DMS53 treated with DMSO at 0.1 percent for 48 hours (cell line): ENCODE measurements at regions not wholly inside any gene's neighbourhood (a gene's known extent, or its start where the extent isn't known, plus 50 kb on each side); places are given as distances from the start of the nearest gene placed in this dataset.
"Not testable (repeated sequence)": the region's sequence is repeated elsewhere in the genome, so short reads cannot be mapped to it uniquely, and the experiment has no call there.

ENCODE experiments used
- DNase-seq: peaks from one replicate; lab custom pipeline; 2025; ENCODE audit not compliant: unreplicated experiment; lab: John Stamatoyannopoulos, UW

DNA sequence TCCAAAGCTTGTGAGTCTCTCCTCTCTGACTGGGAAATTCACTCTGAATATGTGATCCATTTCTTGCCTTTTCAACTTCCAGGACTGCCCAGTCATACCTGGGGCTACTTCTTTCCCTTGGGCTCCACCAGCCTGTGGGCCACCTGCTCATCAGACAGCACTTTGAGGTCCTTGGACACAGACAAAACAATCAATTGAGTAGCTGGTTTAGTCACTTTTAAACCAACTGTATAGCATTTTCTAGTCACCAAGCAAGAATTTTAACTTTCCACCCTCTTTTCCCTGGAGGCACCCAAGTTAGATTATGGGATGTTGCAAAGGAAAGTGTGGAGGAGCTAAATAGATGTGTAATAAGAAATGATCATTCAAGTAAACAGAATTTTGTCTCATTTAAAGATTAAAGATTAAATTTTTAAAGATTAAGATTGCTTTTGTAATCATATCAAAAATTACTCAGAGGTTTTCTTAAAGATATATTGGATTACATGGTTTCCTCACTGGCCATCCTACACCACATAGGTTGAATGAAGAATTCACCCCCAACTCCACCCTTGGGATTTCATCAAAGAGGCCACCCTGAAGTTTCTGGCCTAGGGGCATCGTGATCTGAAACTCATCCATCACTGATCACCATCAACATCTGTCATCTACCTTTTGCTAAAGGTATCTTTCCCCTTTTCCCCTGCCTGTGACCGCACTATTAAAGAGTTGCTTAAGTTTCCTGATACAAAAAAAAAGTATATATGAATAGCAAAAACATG lies 219.2 kb upstream of the NR5A2 start:
- DNase-seq, result no peak

DNA sequence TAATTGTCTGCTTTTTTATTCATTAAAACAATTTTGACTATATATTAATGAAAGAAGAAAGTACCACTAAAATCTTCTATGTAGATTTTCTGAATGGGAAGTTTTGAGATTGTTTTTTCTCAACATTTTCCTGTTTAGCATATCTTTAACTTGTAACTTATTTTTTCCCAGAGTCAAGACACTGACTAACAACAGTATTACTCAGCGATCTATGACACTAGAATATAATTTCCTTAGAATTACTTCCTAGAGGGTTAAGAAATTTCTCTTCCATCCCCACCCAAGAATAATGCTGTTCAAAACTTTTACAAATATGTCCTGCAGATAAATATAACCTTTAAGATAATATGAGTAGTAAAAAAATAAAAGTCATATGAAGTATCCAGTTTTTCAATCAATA lies 218.2 kb upstream of the NR5A2 start:
- no peak for DNase-seq

- no peak for DNase-seq
These were observed 216.3 kb upstream of the NR5A2 start for GRCh38 chr1:199811163-199811562.

DNA sequence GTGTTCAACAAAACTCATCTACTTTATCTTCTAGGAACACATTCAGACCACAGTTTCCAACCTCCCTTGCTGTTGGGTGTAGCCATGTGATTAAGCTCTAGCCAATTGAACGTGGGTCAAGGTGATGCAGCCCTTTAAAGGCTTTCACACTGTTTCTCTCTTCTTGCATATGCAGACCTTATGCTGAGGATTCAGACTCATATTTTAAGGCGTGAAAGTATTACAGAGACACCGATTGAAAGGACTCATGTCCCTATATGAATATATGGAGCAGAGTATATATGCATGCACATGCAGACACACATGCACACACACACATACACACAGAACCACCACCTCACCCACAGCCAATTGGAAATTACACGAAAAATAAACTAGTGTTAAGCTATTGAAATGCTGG lies 214.3 kb upstream of the NR5A2 start:
- no peak for DNase-seq

DNA sequence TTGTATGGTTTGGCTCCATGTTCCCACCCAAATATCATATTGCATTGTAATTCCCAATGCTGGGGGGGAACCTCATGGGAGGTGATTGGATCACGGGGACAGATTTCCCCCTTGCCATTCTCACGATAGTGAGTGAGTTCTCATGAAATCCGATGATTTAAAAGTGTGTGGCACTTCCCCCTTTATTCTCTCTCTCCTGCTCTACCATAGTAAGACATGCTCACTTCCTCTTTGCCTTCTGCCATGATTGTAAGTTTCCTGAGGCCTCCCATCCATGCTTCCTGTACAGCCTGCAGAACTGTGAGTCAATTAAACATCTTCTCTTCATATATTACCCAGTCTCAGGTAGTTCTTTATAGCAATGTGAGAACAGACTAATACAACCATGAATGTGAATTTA lies 211.6 kb upstream of the NR5A2 start:
- DNase-seq, result no peak

DNA sequence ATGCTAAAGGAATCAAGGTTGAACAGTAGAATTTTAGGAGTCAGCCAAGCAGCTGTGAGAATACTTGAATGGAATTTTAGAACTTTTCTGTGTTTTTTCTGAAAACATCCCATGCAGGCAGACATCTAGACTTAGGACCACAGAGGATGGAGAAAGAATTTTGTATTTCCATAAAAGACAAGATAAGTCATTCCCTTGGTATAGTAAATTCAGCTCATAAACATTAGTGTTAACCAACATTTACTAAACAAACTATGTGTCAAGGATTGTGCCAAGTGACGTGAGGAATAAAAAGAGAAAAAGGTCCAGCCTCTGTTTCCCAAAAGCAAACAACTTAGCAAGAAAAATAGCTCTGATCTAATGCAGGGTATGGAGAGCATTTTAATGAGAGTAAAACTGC lies 210.2 kb upstream of the NR5A2 start:
- no peak for DNase-seq

- DNase-seq, result no peak
These were observed 206.3 kb upstream of the NR5A2 start for GRCh38 chr1:199821029-199821779.

DNA sequence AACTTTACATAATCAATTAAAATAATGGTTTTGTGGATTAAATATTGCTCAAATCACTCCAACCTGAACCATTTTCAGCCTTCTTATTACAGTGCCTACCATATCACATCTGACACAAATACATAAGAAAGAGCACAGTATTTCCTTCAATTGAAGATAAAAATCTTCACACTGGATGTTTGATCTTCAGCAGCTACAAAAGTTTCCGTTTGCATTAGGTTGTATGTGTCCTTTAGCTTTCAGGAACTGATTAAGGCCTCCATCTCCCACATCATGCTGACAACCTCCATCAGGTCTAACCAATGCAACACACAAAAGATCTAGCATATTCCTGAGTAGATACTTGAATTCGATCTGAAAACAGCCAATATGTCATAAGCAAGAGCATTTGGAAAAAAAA lies 195.1 kb upstream of the NR5A2 start:
- DNase-seq, result no peak

- DNase-seq, result no peak
These were observed 192.8 kb upstream of the NR5A2 start for GRCh38 chr1:199834711-199835110.

DNA sequence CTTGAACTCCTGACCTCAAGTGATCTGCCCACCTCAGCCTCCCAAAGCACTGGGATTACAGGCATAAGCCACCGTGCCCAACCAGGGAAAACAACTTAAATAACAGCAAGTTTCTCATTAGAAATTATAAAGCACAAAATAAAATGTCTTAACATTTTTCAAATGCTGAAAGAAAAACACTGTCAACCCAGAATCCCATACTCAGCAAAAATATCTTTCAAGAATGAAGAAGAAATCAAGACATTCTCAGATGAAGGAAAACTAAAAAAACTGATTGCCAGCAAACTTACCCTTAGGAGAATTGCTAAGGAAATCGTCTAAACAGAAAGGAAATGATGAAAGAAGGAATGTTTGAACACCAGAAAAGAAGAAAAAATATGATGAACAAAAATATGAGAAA lies 191.1 kb upstream of the NR5A2 start:
- no peak for DNase-seq

GRCh38 chr1:199837321-199837720 lies 190.2 kb upstream of the NR5A2 start:
- no peak for DNase-seq

GRCh38 chr1:199839608-199840007 lies 187.9 kb upstream of the NR5A2 start:
- not testable (repeated sequence) for DNase-seq

DNA sequence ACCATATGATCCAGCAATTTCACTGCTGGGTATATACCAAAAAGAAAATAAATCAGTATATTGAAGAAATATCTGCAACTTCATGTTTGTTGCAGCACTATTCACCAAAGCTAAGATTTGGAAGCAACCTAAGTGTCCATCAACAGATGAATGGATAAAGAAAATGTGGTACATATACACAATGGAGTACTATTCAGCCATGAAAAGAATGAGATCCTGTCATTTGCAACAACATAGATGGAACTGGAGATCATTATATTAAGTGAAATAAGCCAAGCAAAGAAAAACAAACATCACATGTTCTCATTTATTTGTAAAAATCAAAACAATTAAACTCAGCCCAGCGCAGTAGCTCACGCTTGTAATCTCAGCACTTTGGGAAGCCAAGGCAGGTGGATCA lies 184.4 kb upstream of the NR5A2 start:
- not testable (repeated sequence) for DNase-seq

DNA sequence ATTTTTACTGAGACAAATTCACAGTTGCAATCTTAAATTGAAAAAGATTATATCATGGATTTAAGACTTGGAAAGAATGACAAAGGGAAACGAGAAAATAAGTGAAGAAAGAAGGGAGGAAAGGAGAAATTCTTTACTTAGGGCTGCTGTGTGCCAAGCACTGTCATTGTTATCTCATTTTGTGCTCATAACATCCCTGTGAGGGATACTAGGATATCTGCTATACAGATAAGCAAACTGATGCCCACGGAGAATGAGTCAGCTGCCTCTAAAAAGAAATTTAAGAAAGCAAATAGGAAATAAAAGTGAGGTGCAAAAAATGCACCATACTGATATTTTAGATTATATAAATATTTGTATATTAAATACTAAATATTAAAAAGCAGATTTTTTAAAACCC lies 183.6 kb upstream of the NR5A2 start:
- DNase-seq, result no peak

DNA sequence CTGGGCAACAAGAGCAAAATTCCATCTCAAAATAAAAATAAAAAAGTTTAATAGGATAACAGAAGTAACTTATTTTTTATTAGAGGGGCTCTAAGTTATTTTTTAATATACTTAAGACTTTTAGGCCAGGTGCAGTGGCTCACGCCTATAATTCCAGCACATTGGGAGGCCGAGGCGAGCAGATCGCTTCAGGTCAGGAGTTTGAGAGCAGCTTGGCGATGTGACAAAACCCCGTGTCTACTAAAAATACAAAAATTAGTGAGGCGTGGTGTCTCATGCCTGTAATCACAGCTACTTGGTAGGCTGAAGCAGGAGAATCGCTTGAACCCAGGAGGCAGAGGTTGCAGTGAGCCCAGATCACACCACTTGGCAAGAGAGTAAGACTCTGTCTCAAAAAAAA lies 180.5 kb upstream of the NR5A2 start:
- no peak for DNase-seq

- DNase-seq, result peak; percentile 34
These were observed 175.9 kb upstream of the NR5A2 start for GRCh38 chr1:199851439-199852140.

DNA sequence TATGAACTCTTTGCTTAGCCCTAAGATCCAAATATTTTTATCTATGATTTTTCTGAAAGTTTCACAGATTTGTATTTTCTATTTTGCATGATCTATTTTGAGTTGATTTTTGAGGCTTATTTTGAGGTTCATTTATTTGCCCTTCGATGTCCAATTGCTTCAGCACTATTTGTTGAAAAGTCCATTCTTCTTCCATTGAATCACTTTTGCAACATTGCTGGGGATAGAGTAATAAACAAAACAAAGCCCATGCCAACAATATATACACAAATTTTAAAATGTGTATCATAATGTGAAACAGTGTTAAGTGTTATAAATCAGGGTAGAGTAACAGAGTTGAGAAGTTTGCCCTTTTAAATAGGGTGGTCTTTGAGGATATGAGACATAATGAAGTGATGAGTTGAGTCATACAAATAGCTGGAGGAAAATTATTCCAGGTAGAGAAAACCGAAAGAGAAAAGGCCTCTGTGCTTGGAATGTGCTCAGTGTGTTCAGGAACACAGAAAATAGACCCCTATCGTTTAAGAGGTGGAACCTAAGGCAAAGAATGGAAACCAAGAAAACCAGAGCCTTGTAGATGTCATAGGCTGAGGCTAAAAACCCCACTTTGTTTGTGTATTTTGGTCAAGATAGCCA lies 172.7 kb upstream of the NR5A2 start:
- no peak for DNase-seq

- no peak for DNase-seq
These were observed 171.9 kb upstream of the NR5A2 start for GRCh38 chr1:199855580-199855979.

GRCh38 chr1:199856216-199856780 lies 171.2 kb upstream of the NR5A2 start:
- no peak for DNase-seq

- DNase-seq, result no peak
These were observed 170.4 kb upstream of the NR5A2 start for GRCh38 chr1:199857108-199857507.

DNA sequence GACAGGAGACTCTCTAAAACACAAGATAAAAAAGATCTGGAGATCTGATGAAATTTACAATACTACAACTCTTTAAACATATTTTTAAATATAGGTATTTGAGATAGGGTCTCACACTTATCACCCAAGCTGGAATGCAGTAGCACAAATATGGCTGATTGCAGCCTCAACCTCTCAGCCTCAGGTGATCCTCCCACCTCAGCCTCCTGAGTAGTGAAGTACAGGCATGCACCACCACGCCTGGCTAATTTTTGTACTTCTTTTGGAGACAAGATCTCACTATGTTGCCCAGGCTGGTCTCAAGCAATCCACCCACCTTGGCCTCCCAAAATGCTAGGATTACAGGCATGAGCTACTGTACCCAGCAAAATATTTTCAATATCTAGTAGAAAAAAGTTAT lies 170.0 kb upstream of the NR5A2 start:
- no peak for DNase-seq
